ENCODE measurements at regions not wholly inside any gene's neighbourhood (a gene's known extent, or its start where the extent isn't known, plus 50 kb on each side); places are given as distances from the start of the nearest gene placed in this dataset.

DNA sequence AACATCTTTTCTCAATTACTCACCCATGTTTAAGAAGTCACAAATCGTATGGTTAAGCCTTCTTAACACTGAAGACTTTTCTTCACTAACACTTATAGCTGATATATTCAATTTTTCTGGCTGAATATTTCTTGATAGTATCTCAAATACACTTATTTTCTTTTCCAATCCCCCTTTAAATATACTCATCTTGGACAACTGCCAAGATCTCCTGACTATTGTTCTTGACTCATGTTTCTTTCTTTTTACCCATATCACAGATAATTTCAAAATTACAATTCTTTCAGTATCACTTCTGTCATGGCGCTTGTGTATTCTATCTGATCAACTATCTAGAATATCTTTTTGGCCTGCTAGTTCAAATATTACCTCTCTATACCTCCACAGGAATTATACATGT lies 954.3 kb upstream of the ACVR2A start:
- Histone ChIP-seq H3K4me3 (no peak overlapping the region), H3K36me3 (ENCODE audit: insufficient read depth) (no peaks in the 10 kb centered on the region), H3K27me3 (ENCODE audit: insufficient read depth) (no peaks in the 10 kb centered on the region), H3F3A (replicated peaks; ENCODE audit: low read depth) (no peaks in the 10 kb centered on the region), H3K27ac (ENCODE audit: low read depth) (no peak overlapping the region), H3K4me1 (ENCODE audit: insufficient read depth) (no peaks in the 10 kb centered on the region), H3K9me2 (ENCODE audit: insufficient read depth) (no peaks in the 10 kb centered on the region), H4K20me1 (replicated peaks; ENCODE audit: insufficient read depth) (no peaks in the 10 kb centered on the region), H3K4me2 (no peak overlapping the region), H3K79me2 (replicated peaks; ENCODE audit: insufficient read depth) (no peaks in the 10 kb centered on the region), H2AFZ (no peak overlapping the region)
- no peaks in the 10 kb centered on the region for H3K4me1 Mint-ChIP-seq
- no peak overlapping the region for H3K4me3 Mint-ChIP-seq
- no peak for ATAC-seq
- no peak overlapping the region for H3K27ac Mint-ChIP-seq
- peaks cover 2% of the 10 kb centered on the region for H3K27me3 Mint-ChIP-seq (ENCODE audit: insufficient read depth, low read depth, poor library complexity)
- TF ChIP-seq STAT1 (IDR thresholded peaks at IDR 0.05; ENCODE audit: unreplicated experiment) = no peak
- TF ChIP-seq POLR2AphosphoS5 (IDR thresholded peaks at IDR 0.05; ENCODE audit: low read depth) = no peak
- TF ChIP-seq, protein P1, sequence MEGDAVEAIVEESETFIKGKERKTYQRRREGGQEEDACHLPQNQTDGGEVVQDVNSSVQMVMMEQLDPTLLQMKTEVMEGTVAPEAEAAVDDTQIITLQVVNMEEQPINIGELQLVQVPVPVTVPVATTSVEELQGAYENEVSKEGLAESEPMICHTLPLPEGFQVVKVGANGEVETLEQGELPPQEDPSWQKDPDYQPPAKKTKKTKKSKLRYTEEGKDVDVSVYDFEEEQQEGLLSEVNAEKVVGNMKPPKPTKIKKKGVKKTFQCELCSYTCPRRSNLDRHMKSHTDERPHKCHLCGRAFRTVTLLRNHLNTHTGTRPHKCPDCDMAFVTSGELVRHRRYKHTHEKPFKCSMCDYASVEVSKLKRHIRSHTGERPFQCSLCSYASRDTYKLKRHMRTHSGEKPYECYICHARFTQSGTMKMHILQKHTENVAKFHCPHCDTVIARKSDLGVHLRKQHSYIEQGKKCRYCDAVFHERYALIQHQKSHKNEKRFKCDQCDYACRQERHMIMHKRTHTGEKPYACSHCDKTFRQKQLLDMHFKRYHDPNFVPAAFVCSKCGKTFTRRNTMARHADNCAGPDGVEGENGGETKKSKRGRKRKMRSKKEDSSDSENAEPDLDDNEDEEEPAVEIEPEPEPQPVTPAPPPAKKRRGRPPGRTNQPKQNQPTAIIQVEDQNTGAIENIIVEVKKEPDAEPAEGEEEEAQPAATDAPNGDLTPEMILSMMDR (conservative IDR thresholded peaks at IDR 0.05; ENCODE audit: low read depth in 2 of 2) = no peak
- no peak for TF ChIP-seq JUNB (IDR thresholded peaks at IDR 0.05; ENCODE audit: unreplicated experiment)
- no peak for TF ChIP-seq NANOG (IDR thresholded peaks at IDR 0.05; ENCODE audit: borderline replicate concordance)
- no peak for TF ChIP-seq ZNF114 (CRISPR knock-in tag; IDR thresholded peaks at IDR 0.05)
- no peak for TF ChIP-seq EZH2 (IDR thresholded peaks at IDR 0.05; ENCODE audit: low read depth, unreplicated experiment)
- H3K9me3 Mint-ChIP-seq = no peaks in the 10 kb centered on the region
- H3K36me3 Mint-ChIP-seq (ENCODE audit: low read depth) = no peaks in the 10 kb centered on the region
- DNase-seq (ENCODE audit: low spot score) = no peak

DNA sequence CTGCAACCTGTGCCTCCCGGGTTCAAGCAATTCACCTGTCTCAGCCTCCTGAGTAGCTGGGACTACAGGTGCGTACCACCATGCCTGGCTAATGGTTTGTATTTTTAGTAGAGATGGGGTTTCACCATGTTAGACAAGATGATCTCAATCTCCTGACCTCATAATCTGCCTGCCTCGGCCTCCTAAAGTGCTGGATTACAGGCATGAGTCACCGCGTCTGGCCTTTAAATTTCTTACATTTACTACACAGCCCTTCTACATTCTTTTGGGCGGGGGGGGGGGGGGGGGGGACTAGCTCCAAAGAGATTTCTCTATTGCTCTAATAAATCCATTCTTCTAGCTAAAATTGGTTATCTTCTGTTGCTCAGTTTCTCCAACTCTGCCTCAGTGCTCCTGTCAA lies 964.9 kb upstream of the ACVR2A start:
- no peak overlapping the region for H3K4me2 ChIP-seq
- H3K36me3 ChIP-seq (ENCODE audit: insufficient read depth) = no peaks in the 10 kb centered on the region
- H3K4me3 ChIP-seq = no peak overlapping the region
- no peak overlapping the region for H3K27ac Mint-ChIP-seq
- no peak for DNase-seq (ENCODE audit: low spot score)
- no peaks in the 10 kb centered on the region for H4K20me1 ChIP-seq (replicated peaks; ENCODE audit: insufficient read depth)
- H3K9me2 ChIP-seq (ENCODE audit: insufficient read depth) = peaks cover under 1% of the 10 kb centered on the region; the same call in 1 of the 2 replicates
- peaks cover 4% of the 10 kb centered on the region; the same call in 2 of the 3 replicates for H3K36me3 Mint-ChIP-seq (ENCODE audit: low read depth)
- no peaks in the 10 kb centered on the region for H3K4me1 Mint-ChIP-seq
- H3K79me2 ChIP-seq (replicated peaks; ENCODE audit: insufficient read depth) = no peaks in the 10 kb centered on the region
- H2AFZ ChIP-seq = no peak overlapping the region
- no peaks in the 10 kb centered on the region; the same call in 1 of the 2 replicates for H3K4me1 ChIP-seq (ENCODE audit: insufficient read depth)
- H3K27me3 Mint-ChIP-seq (ENCODE audit: insufficient read depth, low read depth, poor library complexity) = no peaks in the 10 kb centered on the region
- H3F3A ChIP-seq (replicated peaks; ENCODE audit: low read depth) = no peaks in the 10 kb centered on the region
- H3K27ac ChIP-seq (ENCODE audit: low read depth) = no peak overlapping the region
- peaks cover 8% of the 10 kb centered on the region; the same call in 1 of the 3 replicates for H3K9me3 Mint-ChIP-seq
- ATAC-seq = no peak
- no peak overlapping the region for H3K4me3 Mint-ChIP-seq
- no peaks in the 10 kb centered on the region for H3K27me3 ChIP-seq (ENCODE audit: insufficient read depth)
- TF ChIP-seq ZNF114 (CRISPR knock-in tag; IDR thresholded peaks at IDR 0.05) (no peak), STAT1 (IDR thresholded peaks at IDR 0.05; ENCODE audit: unreplicated experiment) (no peak), EZH2phosphoT487 (IDR thresholded peaks at IDR 0.05; ENCODE audit: unreplicated experiment) (no peak), POLR2AphosphoS5 (IDR thresholded peaks at IDR 0.05; ENCODE audit: low read depth) (no peak), JUNB (IDR thresholded peaks at IDR 0.05; ENCODE audit: unreplicated experiment) (no peak), ZNF331 (CRISPR knock-in tag; IDR thresholded peaks at IDR 0.05; ENCODE audit: low read depth) (no peak), CREB1 (CRISPR knock-in tag; IDR thresholded peaks at IDR 0.05; ENCODE audit: low read depth) (no peak), NANOG (IDR thresholded peaks at IDR 0.05; ENCODE audit: borderline replicate concordance) (no peak)
- TF ChIP-seq, protein P1 (conservative IDR thresholded peaks at IDR 0.05; ENCODE audit: low read depth in 2 of 2) = no peak
- TF ChIP-seq, protein P2, sequence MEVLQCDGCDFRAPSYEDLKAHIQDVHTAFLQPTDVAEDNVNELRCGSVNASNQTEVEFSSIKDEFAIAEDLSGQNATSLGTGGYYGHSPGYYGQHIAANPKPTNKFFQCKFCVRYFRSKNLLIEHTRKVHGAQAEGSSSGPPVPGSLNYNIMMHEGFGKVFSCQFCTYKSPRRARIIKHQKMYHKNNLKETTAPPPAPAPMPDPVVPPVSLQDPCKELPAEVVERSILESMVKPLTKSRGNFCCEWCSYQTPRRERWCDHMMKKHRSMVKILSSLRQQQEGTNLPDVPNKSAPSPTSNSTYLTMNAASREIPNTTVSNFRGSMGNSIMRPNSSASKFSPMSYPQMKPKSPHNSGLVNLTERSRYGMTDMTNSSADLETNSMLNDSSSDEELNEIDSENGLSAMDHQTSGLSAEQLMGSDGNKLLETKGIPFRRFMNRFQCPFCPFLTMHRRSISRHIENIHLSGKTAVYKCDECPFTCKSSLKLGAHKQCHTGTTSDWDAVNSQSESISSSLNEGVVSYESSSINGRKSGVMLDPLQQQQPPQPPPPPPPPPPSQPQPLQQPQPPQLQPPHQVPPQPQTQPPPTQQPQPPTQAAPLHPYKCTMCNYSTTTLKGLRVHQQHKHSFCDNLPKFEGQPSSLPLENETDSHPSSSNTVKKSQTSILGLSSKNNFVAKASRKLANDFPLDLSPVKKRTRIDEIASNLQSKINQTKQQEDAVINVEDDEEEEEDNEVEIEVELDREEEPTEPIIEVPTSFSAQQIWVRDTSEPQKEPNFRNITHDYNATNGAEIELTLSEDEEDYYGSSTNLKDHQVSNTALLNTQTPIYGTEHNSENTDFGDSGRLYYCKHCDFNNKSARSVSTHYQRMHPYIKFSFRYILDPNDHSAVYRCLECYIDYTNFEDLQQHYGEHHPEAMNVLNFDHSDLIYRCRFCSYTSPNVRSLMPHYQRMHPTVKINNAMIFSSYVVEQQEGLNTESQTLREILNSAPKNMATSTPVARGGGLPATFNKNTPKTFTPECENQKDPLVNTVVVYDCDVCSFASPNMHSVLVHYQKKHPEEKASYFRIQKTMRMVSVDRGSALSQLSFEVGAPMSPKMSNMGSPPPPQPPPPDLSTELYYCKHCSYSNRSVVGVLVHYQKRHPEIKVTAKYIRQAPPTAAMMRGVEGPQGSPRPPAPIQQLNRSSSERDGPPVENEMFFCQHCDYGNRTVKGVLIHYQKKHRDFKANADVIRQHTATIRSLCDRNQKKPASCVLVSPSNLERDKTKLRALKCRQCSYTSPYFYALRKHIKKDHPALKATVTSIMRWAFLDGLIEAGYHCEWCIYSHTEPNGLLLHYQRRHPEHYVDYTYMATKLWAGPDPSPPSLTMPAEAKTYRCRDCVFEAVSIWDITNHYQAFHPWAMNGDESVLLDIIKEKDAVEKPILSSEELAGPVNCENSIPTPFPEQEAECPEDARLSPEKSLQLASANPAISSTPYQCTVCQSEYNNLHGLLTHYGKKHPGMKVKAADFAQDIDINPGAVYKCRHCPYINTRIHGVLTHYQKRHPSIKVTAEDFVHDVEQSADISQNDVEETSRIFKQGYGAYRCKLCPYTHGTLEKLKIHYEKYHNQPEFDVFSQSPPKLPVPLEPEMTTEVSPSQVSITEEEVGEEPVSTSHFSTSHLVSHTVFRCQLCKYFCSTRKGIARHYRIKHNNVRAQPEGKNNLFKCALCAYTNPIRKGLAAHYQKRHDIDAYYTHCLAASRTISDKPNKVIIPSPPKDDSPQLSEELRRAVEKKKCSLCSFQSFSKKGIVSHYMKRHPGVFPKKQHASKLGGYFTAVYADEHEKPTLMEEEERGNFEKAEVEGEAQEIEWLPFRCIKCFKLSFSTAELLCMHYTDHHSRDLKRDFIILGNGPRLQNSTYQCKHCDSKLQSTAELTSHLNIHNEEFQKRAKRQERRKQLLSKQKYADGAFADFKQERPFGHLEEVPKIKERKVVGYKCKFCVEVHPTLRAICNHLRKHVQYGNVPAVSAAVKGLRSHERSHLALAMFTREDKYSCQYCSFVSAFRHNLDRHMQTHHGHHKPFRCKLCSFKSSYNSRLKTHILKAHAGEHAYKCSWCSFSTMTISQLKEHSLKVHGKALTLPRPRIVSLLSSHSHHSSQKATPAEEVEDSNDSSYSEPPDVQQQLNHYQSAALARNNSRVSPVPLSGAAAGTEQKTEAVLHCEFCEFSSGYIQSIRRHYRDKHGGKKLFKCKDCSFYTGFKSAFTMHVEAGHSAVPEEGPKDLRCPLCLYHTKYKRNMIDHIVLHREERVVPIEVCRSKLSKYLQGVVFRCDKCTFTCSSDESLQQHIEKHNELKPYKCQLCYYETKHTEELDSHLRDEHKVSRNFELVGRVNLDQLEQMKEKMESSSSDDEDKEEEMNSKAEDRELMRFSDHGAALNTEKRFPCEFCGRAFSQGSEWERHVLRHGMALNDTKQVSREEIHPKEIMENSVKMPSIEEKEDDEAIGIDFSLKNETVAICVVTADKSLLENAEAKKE (CRISPR knock-in tag; IDR thresholded peaks at IDR 0.05) = no peak

Measured in GM23338 (cell line).